Stimulated activated CD4-positive, alpha-beta T cell treated with anti-CD3 and anti-CD28 coated beads, TNF-alpha, amount 100 ng/mL, for 24 hours (primary cell): ENCODE measurements at regions not wholly inside any gene's neighbourhood (a gene's known extent, or its start where the extent isn't known, plus 50 kb on each side); places are given as distances from the start of the nearest gene placed in this dataset.
"Not testable (repeated sequence)": the region's sequence is repeated elsewhere in the genome, so short reads cannot be mapped to it uniquely, and the experiment has no call there.

Experiments
- DNase-seq, 3 experiments: peaks; one replicate each; pipeline ENCODE4 v3.0.0-alpha.2; 2020; ENCODE audit warnings: low read depth in 3 of 3

- no peak for DNase-seq
These were observed 560.0 kb downstream of the AMY1C start for GRCh38 chr1:104309673-104310072.

- no peak for DNase-seq
These were observed 566.1 kb downstream of the AMY1C start for GRCh38 chr1:104315823-104316222.

- DNase-seq = no peak
These were observed 572.4 kb downstream of the AMY1C start for GRCh38 chr1:104322131-104322530.

GRCh38 chr1:104329278-104329677 lies 579.6 kb downstream of the AMY1C start:
- DNase-seq = no peak

- DNase-seq = no peak
These were observed 582.1 kb downstream of the AMY1C start for GRCh38 chr1:104331763-104332162.

- not testable (repeated sequence) for DNase-seq
These were observed 588.2 kb downstream of the AMY1C start for GRCh38 chr1:104337927-104338326.

GRCh38 chr1:104341944-104342343 lies 592.2 kb downstream of the AMY1C start:
- no peak for DNase-seq

- no peak for DNase-seq
These were observed 598.6 kb downstream of the AMY1C start for GRCh38 chr1:104348277-104348676.

GRCh38 chr1:104353580-104353979 lies 603.9 kb downstream of the AMY1C start:
- no peak for DNase-seq

- DNase-seq = no peak
These were observed 608.4 kb downstream of the AMY1C start for GRCh38 chr1:104358086-104358485.

- no peak for DNase-seq
These were observed 608.9 kb downstream of the AMY1C start for GRCh38 chr1:104358621-104359020.

GRCh38 chr1:104378414-104378813 lies 628.7 kb downstream of the AMY1C start:
- no peak for DNase-seq

- no peak for DNase-seq
These were observed 630.3 kb downstream of the AMY1C start for GRCh38 chr1:104380003-104380402.

- DNase-seq = no peak
These were observed 638.2 kb downstream of the AMY1C start for GRCh38 chr1:104387716-104388508.

- no peak for DNase-seq
These were observed 642.9 kb downstream of the AMY1C start for GRCh38 chr1:104392552-104392951.

GRCh38 chr1:104402178-104402577 lies 652.5 kb downstream of the AMY1C start:
- no peak for DNase-seq

- DNase-seq = no peak
These were observed 654.2 kb downstream of the AMY1C start for GRCh38 chr1:104403883-104404282.

GRCh38 chr1:104406728-104407127 lies 657.0 kb downstream of the AMY1C start:
- DNase-seq = no peak

GRCh38 chr1:104408268-104408667 lies 658.6 kb downstream of the AMY1C start:
- DNase-seq = no peak

- no peak for DNase-seq
These were observed 685.6 kb downstream of the AMY1C start for GRCh38 chr1:104435255-104435654.

GRCh38 chr1:104440011-104440410 lies 690.3 kb downstream of the AMY1C start:
- DNase-seq = no peak

GRCh38 chr1:104456724-104457123 lies 707.0 kb downstream of the AMY1C start:
- DNase-seq = no peak

- DNase-seq = no peak
These were observed 710.2 kb downstream of the AMY1C start for GRCh38 chr1:104459886-104460285.

- DNase-seq = no peak
These were observed 711.2 kb downstream of the AMY1C start for GRCh38 chr1:104460880-104461279.
